Type B pancreatic cell (in vitro differentiated cells): ENCODE measurements at regions not wholly inside any gene's neighbourhood (a gene's known extent, or its start where the extent isn't known, plus 50 kb on each side); places are given as distances from the start of the nearest gene placed in this dataset.

Source experiments
- DNase-seq: peaks from one replicate; pipeline ENCODE4 v3.0.0; 2021; ENCODE audit warnings: mixed read lengths; ENCODE audit not compliant: unreplicated experiment; ENCODE audit errors: extremely low spot score
- H3K27ac Mint-ChIP-seq: 2 replicates; pipeline ENCODE4 v1.8.0; 2021; ENCODE audit warnings: mild to moderate bottlenecking, mixed read lengths
- H3K27me3 Mint-ChIP-seq: 2 replicates; pipeline ENCODE4 v1.8.0; 2021; ENCODE audit warnings: mixed read lengths
- H3K36me3 Mint-ChIP-seq: 2 replicates; pipeline ENCODE4 v1.8.0; 2021; ENCODE audit warnings: mixed read lengths
- H3K4me1 Mint-ChIP-seq: one replicate; pipeline ENCODE4 v1.8.0; 2021; ENCODE audit warnings: mixed read lengths; ENCODE audit not compliant: unreplicated experiment
- H3K4me3 Mint-ChIP-seq: 2 replicates; pipeline ENCODE4 v1.8.0; 2021; ENCODE audit warnings: mild to moderate bottlenecking, mixed read lengths
- H3K9me3 Mint-ChIP-seq: 2 replicates; pipeline ENCODE4 v1.8.0; 2021; ENCODE audit warnings: mixed read lengths
- TF ChIP-seq, protein P1 (sequence below): fragments of 200-600 bp; sonication (generic); conservative IDR thresholded peaks from 2 replicates; pipeline ENCODE4 v1.5.0; 2021; ENCODE audit warnings: antibody characterized with exemption, mild to moderate bottlenecking

DNA sequence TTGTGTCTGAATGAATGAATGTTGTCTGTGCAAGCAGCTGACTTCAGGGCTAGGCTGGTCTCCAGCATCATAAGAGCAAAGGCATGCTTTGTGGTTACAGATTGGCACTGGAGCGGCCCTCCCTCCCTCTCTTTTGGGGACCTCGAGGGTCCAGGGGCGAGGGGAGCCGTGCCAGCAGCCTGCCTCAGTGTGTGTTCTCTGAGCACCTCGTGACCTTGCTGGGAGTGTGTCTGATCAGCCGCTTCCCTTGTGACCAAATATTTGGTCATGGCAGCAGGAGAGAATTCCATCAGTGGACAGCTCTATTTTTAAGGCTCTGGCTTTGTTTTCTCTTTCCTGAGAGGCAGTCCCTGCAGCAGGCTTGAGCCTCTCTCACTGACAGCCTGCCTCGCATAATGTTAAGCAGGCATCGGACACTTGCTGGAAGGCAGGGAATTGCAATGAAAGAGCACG, 329.7 kb downstream of the UQCRFS1 start:
- H3K4me3 Mint-ChIP-seq, result peak overlapping the region; percentile 22
- no peak overlapping the region for H3K27ac Mint-ChIP-seq
- DNase-seq, result no peak
- peaks cover 23% of the 10 kb centered on the region for H3K27me3 Mint-ChIP-seq
- TF ChIP-seq, protein P1, sequence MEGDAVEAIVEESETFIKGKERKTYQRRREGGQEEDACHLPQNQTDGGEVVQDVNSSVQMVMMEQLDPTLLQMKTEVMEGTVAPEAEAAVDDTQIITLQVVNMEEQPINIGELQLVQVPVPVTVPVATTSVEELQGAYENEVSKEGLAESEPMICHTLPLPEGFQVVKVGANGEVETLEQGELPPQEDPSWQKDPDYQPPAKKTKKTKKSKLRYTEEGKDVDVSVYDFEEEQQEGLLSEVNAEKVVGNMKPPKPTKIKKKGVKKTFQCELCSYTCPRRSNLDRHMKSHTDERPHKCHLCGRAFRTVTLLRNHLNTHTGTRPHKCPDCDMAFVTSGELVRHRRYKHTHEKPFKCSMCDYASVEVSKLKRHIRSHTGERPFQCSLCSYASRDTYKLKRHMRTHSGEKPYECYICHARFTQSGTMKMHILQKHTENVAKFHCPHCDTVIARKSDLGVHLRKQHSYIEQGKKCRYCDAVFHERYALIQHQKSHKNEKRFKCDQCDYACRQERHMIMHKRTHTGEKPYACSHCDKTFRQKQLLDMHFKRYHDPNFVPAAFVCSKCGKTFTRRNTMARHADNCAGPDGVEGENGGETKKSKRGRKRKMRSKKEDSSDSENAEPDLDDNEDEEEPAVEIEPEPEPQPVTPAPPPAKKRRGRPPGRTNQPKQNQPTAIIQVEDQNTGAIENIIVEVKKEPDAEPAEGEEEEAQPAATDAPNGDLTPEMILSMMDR, result no peak
- H3K36me3 Mint-ChIP-seq, result no peaks in the 10 kb centered on the region
- H3K9me3 Mint-ChIP-seq, result no peaks in the 10 kb centered on the region
- peaks cover 33% of the 10 kb centered on the region for H3K4me1 Mint-ChIP-seq

DNA sequence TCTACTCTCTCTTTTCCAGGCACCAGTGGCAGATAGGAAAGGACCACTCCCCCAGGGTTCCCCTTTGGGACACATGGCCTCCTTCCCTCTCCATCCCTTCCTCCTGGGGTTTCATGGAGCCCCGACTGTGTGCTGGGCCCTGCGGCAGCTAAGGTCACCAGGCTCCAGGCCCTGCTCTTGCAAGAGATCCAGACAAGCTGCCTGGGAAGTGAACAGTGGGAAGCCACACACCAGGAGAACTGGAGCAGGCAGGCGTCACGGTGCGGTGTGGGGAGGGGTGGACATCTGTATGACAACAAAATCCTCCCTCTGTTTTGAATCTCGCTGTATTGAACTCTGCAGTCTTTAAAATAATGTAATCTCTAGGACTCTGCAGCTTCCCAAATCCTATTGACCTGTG, 330.1 kb downstream of the UQCRFS1 start:
- Mint-ChIP-seq H3K36me3 (no peaks in the 10 kb centered on the region), H3K4me1 (peaks cover 33% of the 10 kb centered on the region), H3K4me3 (peak overlapping the region; percentile 22), H3K27me3 (peaks cover 23% of the 10 kb centered on the region), H3K9me3 (no peaks in the 10 kb centered on the region), H3K27ac (no peak overlapping the region)
- DNase-seq, result no peak
- TF ChIP-seq, protein P1, result no peak

DNA sequence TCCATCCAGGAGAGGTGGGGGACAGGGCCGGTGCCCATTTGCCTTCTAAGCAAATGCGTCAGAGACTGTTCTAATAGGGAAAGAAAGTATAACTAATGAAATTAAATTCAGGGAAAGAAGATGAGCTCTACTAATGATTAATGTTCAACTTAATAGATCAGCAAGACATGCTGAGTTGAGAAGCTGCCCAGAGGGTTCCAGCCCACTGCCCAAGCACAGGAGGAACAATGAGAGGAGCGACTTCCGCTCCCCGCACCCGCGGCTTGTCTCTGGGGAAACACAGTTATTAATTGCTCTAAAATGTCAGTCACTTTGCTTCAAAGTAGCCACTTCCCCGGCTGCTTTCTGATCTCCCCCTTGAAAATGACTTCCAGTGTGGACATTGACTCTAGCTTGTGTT, 331.3 kb downstream of the UQCRFS1 start:
- TF ChIP-seq, protein P1, result no peak
- Mint-ChIP-seq H3K27me3 (peaks cover 19% of the 10 kb centered on the region), H3K36me3 (no peaks in the 10 kb centered on the region), H3K9me3 (no peaks in the 10 kb centered on the region), H3K4me1 (peaks cover 33% of the 10 kb centered on the region), H3K27ac (no peak overlapping the region), H3K4me3 (no peak overlapping the region)
- DNase-seq, result no peak

DNA sequence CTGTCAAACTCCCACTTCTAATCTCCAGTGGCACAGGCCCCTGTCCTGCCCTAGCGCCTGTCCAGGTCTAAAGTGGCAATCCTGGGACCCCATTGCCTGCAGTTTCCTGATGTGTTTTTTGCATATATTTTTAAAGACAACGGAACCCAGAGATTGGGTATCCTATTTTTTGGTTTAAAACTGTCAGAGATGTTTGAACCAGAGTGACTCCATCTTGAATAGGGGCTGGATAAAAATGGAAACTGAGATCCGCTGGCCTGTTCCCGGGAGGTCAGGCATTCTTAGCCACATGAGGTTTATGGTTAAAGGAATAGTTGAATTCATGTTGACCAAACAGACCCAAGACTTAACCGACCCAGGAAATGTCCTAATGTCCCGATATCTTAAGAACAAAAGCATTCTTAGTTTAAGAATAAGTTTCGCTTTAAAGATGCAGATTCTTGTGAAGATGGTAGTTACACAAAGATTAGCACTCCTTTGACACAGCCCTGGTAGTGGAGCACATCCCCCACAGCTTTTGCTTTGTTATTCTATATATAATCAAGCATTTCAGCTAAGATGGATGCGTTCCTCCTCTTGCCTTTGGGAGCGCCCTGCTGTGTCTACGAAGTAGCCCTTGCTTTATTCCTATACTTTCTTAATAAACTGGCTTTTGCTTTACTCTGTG, 332.1 kb downstream of the UQCRFS1 start:
- Mint-ChIP-seq H3K36me3 (no peaks in the 10 kb centered on the region), H3K4me1 (peaks cover 33% of the 10 kb centered on the region), H3K4me3 (no peak overlapping the region), H3K27ac (no peak overlapping the region), H3K9me3 (no peaks in the 10 kb centered on the region), H3K27me3 (peaks cover 15% of the 10 kb centered on the region)
- no peak for DNase-seq
- TF ChIP-seq, protein P1, result no peak

DNA sequence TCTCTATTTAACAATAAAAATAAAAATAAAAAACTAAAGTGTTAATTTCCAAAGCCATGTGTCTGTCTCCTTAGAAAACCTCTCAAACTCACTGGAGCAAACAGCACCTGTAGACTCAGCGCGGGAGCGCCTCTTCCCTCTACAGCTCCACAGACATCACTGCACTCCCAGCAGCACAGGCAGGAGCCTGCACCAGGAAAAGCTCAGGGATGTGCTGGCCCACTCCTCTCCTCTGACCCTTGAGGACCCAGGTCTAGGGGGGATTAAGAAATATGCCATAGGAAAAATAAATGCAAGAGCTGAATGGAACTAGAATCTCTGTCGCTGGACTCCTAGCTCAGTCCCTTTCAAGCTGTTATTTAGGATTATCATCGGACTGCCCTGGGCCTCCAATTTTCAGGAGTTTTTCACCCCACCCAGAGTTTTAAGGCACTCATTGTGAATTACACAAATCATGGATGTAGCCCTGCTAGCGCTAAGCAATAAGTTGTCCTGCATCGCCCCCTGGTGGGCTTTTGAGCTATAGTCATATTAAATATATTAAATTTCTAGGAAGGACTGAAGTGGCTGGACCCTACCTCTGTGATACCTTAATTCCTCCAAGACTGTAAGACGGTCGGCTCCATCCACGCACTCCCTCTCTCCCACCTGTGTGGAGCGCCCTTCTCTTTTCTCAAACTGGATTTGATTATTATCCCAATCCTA, 333.9 kb downstream of the UQCRFS1 start:
- Mint-ChIP-seq H3K27me3 (peaks cover 15% of the 10 kb centered on the region), H3K9me3 (no peaks in the 10 kb centered on the region), H3K36me3 (no peaks in the 10 kb centered on the region), H3K4me1 (peaks cover 33% of the 10 kb centered on the region), H3K27ac (no peak overlapping the region), H3K4me3 (no peak overlapping the region)
- TF ChIP-seq, protein P1, result peak; percentile 89
- DNase-seq, result no peak
